ENCODE measurements at regions not wholly inside any gene's neighbourhood (a gene's known extent, or its start where the extent isn't known, plus 50 kb on each side); places are given as distances from the start of the nearest gene placed in this dataset.

DNA sequence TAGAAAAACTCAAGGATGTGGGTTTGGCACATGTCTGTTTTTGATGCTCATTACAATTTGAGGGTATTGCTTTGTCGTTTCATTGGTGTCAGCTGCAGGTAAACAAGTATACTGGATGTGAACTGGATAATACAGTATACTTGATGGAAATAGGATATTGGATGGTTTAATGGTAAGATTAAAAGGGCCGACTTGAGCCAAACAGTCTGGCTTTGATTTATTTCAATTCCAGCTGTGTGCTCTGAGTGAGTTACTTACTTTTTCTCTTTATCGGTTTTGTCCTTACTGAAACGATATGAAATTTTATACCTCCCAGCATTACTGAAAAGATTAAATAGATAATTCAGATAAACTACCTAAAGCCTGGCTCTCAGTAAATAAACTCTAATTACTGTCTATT, 227.6 kb downstream of the ASXL3 start:
- no peak for DNase-seq

DNA sequence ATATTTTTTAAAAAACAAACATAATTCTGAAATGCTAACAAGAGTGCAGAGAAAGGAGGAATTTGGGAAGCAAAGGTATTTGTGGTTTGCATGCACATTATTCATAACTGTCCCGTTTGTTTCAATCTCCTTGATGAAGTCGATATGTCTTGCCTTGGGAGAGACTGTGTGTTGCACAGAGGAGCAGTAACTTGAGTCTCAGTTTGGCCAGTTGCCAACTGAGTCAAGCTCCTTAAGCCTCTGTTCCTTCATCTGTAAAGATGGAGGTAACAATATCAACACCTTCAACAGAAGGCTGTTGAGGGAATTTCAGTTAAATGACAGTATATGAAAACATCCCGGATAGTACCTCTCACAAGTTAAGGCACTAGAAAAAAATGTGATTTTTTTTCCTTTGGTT, 226.2 kb downstream of the ASXL3 start:
- DNase-seq: no peak

DNA sequence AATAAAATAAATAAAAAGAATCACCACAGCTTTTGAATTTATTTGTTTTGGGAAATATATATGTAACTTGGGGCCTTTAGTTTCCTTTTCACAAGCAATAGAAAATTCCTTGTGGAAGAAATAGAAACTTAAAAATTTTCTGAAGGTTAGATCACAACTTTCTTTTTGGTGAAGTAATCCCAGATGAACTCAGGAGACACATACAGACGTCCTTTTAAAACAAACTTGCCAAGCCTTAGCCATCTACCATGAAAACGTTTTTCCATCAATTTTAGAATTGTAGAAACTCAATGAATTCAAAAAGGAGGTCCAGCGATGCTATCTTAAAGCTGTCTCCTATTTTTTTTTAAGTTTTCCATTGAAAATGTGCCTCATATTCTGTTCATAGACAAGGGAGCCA, 225.6 kb downstream of the ASXL3 start:
- no peak for DNase-seq

DNA sequence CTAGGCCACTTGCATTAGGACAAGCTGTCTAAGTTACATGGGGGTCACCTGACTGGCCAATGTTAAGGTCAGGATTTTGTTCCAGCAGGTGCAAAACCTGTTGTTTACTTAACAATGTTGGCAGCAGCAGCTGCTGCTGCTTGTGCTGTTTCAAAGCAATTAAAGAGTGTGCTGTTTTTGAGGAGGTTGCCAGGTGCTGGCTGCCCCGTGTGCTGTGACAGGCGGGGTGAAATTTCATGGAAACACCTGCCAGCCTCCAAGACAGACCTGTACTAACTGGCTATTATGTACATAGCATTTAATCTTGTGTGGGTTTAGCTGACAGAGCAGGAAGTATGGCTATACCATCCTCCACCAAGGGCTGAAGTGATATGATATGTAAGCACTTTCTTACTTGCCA, 224.9 kb downstream of the ASXL3 start:
- DNase-seq: no peak

All from bone marrow (tissue), 2 donors.